HG02678 (cell line): ENCODE measurements at regions not wholly inside any gene's neighbourhood (a gene's known extent, or its start where the extent isn't known, plus 50 kb on each side); places are given as distances from the start of the nearest gene placed in this dataset.

Source experiments
- ATAC-seq: cut with Tn5 transposase; IDR thresholded peaks from one replicate; pipeline ENCODE4 v1.9.1; 2021; ENCODE audit warnings: mild to moderate bottlenecking, moderate library complexity; ENCODE audit not compliant: unreplicated experiment

- ATAC-seq, result no peak
Observed at GRCh38 chr1:81700728-81701470, 99.8 kb upstream of the ADGRL2 start.

DNA sequence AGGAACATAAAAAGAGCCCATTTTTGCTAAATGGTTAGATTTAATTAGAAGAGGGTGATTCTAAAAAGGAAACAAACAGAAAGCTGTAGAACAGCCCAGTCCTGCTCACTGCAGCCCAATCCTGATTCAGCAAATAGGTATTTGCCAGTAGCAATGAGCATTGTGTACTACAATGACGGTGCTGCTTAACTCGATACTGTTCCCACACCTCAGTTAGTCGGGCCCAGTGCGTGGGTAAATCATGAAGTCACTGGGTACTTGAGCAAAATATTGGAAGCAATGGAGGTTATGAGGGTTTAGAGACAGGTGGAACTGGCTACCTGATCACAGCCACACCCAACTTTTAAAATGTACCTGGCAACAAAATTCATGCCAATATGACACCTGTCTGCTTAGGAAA, 101.5 kb upstream of the ADGRL2 start:
- ATAC-seq, result no peak

DNA sequence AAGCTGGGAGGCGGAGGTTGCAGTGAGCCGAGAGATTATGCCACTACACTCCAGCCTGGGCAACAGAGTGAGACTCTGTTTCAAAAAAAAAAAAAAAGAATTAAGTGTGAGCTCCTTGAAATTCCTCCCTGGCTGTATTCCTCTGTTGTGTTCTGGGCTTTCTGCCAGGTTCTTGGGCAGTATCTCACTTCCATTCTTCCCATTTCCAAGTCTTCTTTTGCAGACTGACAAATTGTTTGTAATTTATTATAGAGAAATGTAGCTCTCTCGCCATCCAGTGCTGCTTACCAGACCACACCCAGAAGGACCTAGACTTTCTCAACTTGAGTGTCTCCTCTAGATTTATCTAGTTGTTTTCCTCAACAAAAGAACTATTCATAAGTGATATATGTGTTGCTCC, 105.0 kb upstream of the ADGRL2 start:
- ATAC-seq, result no peak

DNA sequence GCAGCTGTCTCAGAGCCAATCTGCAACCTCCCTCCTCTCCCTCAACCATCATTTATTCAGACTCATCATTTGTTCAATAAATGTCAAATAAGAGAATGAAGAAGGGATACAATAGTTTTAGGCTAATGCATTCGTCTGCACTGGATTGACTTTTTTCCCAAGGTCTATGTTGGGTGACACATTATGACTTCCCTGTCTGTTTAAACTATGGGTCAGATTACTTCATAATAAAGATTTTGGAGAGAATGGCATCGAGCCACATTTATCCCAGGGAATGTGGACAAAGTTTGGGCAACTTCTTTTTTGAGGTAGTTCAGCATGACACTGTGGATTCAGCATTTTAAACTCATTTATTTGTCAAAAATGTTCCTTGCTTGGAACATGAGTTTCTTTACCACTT, 107.4 kb upstream of the ADGRL2 start:
- no peak for ATAC-seq

GRCh38 chr1:81690676-81691453, 109.9 kb upstream of the ADGRL2 start:
- ATAC-seq, result no peak

- ATAC-seq, result no peak
Observed at GRCh38 chr1:81689531-81689941, 111.2 kb upstream of the ADGRL2 start.

- no peak for ATAC-seq
Observed at GRCh38 chr1:81682490-81682889, 118.2 kb upstream of the ADGRL2 start.

DNA sequence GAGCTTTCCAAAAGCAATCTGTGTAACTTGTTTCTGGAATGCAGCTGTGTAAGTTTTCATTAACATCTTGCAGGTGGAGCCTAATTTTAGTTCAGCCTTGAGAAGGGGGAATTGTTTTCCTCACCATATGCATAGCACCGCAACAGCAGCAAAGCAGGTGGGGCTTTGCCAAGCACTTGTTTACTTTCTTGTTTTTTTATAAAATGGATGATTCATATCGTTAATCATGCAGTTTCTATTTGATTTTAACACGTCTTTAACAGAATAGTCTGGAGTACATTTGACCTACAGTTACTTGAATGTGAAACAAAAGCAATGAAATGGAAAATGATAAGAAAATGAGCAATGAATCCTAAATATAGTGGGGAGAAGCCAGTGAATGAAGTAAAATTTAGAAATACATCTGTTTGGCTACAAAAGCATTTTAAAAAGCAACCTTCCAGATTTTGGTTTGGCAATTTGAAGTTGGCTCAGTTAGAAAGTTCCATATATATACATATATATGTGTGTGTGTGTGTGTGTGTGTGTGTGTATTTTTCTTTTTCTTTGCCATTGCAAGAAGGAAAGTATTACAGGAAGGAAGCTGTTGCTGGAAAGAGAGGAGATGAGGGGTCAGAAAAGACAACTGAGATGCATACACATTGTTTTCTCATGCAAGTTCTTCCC, 119.0 kb upstream of the ADGRL2 start:
- no peak for ATAC-seq

- ATAC-seq, result no peak
Observed at GRCh38 chr1:81681114-81681513, 119.6 kb upstream of the ADGRL2 start.

DNA sequence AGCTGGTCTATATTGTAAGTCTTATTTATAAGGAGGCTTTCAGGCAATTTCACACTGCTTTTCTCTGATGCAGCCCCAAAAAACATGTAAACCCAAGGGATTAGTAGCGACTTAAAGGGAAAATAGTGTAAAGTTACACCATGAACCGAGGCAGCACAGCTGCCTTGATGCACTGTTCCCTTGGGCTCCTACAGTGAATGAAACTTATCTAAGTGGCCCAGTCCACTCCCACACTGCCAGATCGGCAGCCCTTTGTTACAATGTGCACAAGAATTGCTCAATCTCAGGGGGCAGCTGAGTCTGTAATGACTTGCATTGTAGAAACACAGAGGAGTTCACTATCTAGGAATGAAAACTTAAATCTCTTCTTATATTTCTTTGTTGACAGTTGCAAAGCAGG, 120.8 kb upstream of the ADGRL2 start:
- no peak for ATAC-seq

DNA sequence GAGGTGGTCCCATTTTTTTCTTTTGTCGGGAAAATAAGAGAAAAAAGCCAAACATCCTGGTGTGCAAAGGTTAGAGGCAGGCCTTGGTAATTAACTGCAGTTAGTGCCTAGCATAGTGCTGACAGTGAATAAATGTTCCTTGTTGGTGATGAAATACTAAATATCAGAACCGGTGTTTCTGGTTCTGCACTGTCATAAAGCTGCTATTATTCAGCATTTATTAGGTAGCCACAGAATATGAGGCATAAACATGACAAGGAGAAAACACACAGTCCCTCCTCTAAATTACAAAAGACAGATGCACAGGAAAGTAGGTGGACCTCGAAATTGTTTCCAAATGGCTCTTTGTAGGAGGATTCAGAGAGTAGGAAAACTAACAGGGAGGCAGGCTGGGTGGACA, 122.0 kb upstream of the ADGRL2 start:
- ATAC-seq, result no peak

GRCh38 chr1:81672766-81673165, 128.0 kb upstream of the ADGRL2 start:
- ATAC-seq, result no peak

DNA sequence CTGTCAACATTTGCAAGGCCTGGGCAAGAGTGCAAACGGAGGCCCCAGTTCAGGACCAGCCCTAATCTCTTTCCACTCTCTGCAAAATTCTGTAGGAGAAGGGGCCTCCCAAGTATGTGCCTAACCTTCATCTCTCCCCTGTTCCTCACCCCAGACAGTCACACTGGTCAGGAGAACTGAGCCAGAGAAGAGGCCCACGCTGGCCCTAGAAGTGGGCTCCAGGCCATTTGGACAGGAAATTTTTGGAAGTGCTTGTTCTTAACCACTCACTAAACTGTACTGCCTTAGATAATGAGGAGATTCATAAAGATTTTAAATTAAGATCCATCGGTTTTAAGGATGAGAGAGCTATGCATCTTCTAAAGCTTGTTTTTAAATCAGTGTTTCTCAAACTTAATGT, 129.7 kb upstream of the ADGRL2 start:
- no peak for ATAC-seq

DNA sequence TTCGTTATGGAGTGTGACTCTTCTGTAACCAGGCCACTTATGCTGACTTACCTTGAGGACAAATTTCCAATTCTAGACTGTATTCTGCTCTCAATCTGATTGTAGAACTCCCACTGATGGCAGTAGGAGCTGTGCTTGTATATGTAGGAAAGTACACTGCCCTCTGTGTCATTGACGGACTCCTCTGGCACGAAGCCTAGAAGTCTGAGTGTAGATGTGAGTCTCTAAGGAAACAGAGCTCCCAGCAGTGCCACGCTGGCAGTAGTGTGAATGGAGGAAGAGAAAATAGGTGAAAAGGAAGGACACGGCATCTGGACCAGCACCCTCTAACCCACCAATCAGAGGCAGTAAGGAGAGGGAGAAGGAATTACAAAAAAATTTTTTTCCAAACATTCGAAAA, 130.4 kb upstream of the ADGRL2 start:
- ATAC-seq, result no peak

GRCh38 chr1:81666586-81666985, 134.1 kb upstream of the ADGRL2 start:
- ATAC-seq, result no peak

GRCh38 chr1:81664341-81664740, 136.4 kb upstream of the ADGRL2 start:
- ATAC-seq, result no peak

GRCh38 chr1:81662913-81663526, 137.7 kb upstream of the ADGRL2 start:
- no peak for ATAC-seq

GRCh38 chr1:81660286-81660685, 140.4 kb upstream of the ADGRL2 start:
- ATAC-seq, result no peak

DNA sequence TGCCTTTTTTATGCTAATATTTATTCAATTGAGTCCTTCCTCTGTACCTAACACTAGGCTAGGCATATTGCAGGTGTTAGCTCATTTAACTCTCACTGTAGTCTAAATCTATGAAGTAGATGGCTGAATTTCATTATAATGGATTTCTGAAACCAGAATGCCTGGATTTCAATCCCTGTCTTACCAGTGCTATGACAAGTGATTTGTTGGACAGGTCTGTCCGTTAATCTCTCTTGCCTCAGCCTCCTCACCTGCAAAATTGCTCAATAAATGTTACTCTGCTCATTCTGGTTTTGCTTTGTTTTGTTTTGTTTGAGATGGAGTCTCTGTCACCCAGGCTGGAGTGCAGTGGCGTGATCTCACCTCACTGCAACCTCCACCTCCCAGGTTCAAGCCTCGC, 146.1 kb upstream of the ADGRL2 start:
- no peak for ATAC-seq

DNA sequence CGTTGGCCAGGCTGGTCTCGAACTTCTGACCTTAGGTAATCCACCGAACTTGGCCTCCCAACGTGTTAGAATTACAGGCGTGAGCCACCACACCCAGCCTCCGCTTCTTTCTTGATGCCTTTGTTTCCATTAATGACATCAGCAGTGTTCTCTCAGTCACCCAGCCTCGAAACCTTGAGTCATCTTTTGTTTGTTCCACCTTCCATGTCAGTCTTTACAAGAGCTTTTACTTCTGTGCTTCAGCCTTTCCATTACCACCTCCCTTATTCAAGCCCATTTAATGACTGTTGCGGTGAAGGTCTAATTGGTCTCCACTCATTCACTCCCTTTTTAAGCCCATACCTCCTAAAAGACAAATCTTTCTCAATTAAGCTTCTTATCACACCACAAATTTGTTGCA, 146.6 kb upstream of the ADGRL2 start:
- ATAC-seq, result no peak

GRCh38 chr1:81650776-81651175, 150.0 kb upstream of the ADGRL2 start:
- ATAC-seq, result no peak

GRCh38 chr1:81635816-81636215, 164.9 kb upstream of the ADGRL2 start:
- ATAC-seq, result no peak
